Neuron (in vitro differentiated cells): ENCODE measurements at regions not wholly inside any gene's neighbourhood (a gene's known extent, or its start where the extent isn't known, plus 50 kb on each side); places are given as distances from the start of the nearest gene placed in this dataset.
"Not testable (repeated sequence)": the region's sequence is repeated elsewhere in the genome, so short reads cannot be mapped to it uniquely, and the experiment has no call there.

Experiments used
- H2AFZ ChIP-seq: one replicate; pipeline ENCODE4 v1.6.1; 2013; ENCODE audit warnings: low read depth, mild to moderate bottlenecking, inconsistent platforms, low read length, moderate library complexity
- H3K27me3 ChIP-seq: one replicate; pipeline ENCODE4 v1.6.1; 2013; ENCODE audit warnings: low read length; ENCODE audit not compliant: insufficient read depth
- H3K36me3 ChIP-seq: one replicate; pipeline ENCODE4 v1.6.1; 2013; ENCODE audit warnings: low read length; ENCODE audit not compliant: insufficient read depth
- H3K4me1 ChIP-seq: one replicate; pipeline ENCODE4 v1.6.1; 2013; ENCODE audit warnings: low read length; ENCODE audit not compliant: insufficient read depth
- H3K4me3 ChIP-seq: 2 replicates; pipeline ENCODE4 v1.5.1; 2013; ENCODE audit warnings: mild to moderate bottlenecking, low read length, moderate library complexity
- H3K9me3 ChIP-seq: one replicate; pipeline ENCODE4 v1.6.1; 2013; ENCODE audit warnings: low read length

DNA sequence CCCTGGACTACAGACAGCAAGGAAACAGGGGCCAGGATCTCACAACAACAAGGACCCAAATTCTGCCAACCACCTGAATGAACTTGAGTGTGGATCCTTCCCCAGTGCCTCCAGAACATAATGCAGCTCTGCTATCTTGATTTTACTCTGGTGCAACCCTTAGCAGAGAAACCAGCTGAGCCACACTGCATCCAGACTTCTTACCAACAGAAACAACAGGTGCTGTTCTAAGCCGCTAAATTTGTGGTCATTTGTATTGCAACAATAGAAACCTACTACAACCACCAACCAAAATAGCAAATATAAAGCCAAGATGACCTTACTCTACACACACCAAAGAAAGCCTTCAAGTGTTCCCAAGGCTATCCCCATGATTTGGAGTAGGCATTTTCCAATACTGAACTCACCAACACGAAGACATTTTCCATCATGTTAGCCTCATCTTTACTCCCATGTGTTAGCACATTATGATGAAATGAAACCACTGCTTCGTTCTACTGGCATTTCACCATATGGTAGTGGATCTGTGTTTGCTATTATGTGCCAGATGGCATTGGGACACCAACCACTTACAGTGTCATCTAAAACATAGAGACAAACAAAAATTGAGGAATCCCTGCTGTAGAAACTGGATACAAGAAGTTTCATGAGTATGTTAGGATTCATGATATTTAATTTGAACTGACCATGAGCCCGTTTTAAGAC, 249.8 kb upstream of the ID4 start:
- H3K36me3 ChIP-seq, result no peaks in the 10 kb centered on the region
- H3K9me3 ChIP-seq, result no peaks in the 10 kb centered on the region
- H3K4me1 ChIP-seq, result peaks cover 2% of the 10 kb centered on the region
- no peaks in the 10 kb centered on the region for H3K27me3 ChIP-seq
- H2AFZ ChIP-seq, result no peak overlapping the region
- no peak overlapping the region for H3K4me3 ChIP-seq

DNA sequence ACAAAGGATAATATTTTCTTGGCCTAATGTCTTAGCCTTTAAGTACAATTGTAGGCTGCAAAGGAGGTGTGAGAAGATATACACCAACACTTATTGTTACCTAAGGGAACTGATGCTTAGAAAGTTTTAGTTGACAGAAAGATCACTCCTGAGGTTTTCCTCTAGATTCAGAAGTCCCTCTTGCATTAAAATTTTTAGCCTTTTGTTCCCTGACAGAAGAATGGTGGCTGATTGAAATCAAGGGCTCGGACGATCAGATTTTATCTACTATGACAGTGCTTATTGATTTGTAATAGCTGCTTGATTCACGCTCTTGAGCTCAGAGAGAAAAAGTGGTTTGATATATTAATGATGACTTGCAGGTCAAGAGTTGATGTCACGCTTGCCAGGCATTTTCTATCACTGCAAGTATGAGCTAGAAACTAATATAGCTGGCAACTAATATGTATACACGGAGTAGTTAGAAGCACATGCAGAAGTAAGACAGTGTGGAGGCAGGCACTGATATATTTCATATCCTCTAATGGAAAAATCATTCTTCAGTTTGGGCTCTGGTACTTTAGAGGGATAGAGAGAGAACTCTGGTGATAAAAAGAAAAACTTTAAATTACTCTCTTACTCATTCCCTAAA, 246.6 kb upstream of the ID4 start:
- Histone ChIP-seq H3K4me1 (peaks cover 2% of the 10 kb centered on the region), H3K9me3 (no peaks in the 10 kb centered on the region), H3K27me3 (no peaks in the 10 kb centered on the region), H3K36me3 (no peaks in the 10 kb centered on the region), H2AFZ (no peak overlapping the region), H3K4me3 (no peak overlapping the region)

DNA sequence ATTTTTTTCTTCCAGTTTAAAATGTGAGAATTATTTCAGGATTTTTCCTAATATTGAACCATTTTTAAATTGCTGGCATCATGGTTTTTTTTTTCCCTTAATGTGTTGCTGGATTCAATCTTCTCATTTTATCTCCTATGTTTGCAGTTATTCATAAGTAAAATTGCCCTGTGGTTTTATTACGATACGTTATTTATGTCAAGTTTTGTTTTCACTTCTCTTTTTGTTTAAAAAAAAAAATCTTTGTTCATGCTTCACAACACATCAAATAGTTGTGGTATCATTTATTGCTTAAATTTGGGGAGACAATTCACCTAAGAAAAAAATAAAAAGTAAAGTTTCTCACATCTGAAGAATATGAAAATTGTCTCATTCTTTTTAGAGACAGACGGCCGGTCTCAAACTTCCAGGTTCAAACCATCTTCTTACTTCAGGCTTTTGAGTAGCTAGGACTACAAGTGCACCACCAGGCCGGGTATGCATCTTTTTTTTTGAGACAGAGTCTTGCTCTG, 239.3 kb upstream of the ID4 start:
- Histone ChIP-seq H3K36me3 (no peaks in the 10 kb centered on the region), H3K4me3 (no peak overlapping the region), H3K4me1 (no peaks in the 10 kb centered on the region), H2AFZ (no peak overlapping the region), H3K27me3 (no peaks in the 10 kb centered on the region), H3K9me3 (no peaks in the 10 kb centered on the region)

DNA sequence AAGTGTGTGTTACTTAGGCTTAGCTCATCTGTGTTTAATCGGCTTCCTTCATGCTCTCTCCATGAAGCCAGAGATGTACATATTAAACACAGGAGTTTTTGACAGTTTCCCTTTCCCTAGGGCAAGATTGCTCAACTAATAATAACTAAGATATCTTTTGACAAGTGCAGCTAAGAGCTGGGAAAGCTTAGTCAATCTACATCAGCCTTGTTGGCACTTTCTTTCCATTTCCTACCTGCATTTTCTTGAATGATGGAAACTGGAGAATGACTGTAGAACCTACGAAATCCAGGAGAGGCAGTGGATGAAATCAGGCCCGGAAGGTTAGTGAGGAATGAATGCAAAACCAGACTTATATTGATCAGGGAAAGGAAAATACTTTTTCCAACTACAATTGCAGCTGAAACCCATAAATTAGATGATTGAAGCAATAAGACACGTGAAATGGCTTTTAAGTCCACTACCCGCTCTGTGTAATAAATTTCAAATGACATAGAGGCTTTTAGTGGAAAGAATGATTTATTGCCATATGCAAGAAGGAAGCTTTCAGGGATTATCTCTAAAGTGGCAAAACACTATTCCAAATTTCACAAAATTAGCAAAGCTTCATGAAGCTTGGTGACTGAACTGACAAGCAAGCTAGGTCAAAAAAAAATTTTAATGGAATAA, 237.2 kb upstream of the ID4 start:
- Histone ChIP-seq H3K27me3 (no peaks in the 10 kb centered on the region), H3K4me3 (no peak overlapping the region), H3K36me3 (no peaks in the 10 kb centered on the region), H3K4me1 (no peaks in the 10 kb centered on the region), H2AFZ (no peak overlapping the region), H3K9me3 (no peaks in the 10 kb centered on the region)

DNA sequence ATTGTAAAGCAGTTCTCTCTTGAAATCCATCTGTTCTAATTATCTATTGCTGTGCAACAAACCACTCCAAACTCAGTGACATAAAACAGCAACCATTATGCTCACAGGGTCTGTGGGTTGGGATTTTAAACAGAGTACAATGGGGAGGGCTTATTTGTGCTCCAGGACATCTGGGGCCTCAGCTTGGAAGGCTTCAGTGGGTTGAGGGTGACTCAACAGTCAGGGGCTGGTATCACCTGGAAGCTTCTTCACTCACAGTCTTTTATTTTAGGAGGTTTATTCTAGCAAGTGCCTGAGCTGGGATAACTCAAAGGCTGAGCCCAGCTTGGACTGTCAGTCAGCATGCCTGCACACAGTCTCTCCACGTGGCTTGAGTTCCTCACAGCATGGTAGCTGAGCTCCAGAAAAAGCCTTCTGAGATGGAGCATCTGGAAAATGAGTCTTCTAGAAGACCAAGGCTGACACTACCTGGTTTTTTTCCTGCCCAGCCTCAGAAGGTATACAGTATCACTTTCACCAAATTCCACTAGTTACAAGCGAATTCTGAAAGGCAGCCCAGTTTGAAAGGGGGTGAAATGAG, 234.6 kb upstream of the ID4 start:
- Histone ChIP-seq H3K27me3 (no peaks in the 10 kb centered on the region), H3K4me1 (no peaks in the 10 kb centered on the region), H3K9me3 (no peaks in the 10 kb centered on the region), H2AFZ (no peak overlapping the region), H3K36me3 (no peaks in the 10 kb centered on the region), H3K4me3 (no peak overlapping the region)

DNA sequence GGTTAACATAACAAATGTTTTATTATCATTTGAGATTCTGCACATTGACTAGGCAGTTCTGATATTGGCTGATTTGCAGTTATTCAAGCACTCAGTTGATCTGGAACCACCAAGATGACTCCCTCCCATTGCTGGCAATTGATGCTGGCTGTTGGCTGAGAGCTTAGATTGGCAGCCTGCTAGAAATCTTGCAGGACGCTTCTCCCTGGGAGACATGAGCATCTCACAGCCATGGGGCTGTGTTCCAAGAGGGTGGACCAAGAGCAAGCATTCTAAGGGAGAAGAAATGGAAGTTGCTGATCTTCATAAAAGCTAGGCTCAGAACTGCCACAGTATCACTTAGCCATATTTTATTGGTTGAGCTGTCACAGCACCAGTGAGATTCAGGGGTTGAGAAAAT, 233.4 kb upstream of the ID4 start:
- no peak overlapping the region for H2AFZ ChIP-seq
- H3K4me1 ChIP-seq, result no peaks in the 10 kb centered on the region

DNA sequence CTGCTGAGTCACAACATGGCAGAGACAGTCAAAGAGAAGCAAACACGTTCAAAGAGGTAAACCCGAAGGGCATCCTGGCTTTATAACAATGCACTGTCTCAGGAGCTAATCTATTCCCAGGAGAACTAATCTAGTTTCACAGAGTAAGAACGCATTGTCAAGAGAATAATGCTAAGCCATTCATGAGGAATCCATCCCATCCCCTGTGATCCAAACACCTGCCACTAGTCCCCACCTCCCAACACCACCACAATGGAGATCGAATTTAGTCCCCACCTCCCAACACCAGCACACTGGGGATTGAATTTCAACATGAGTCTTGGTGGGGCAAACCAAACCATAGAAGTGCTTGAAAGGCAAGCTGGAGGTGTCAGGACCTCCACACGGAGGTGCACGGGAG, 231.5 kb upstream of the ID4 start:
- no peaks in the 10 kb centered on the region for H3K4me1 ChIP-seq
- no peaks in the 10 kb centered on the region for H3K36me3 ChIP-seq
- no peaks in the 10 kb centered on the region for H3K9me3 ChIP-seq
- no peak overlapping the region for H2AFZ ChIP-seq
- H3K27me3 ChIP-seq, result no peaks in the 10 kb centered on the region
- H3K4me3 ChIP-seq, result no peak overlapping the region

More for the DNA sequence above, 233.4 kb upstream of the ID4 start:
- Histone ChIP-seq H3K9me3 (no peaks in the 10 kb centered on the region), H3K4me3 (no peak overlapping the region), H3K36me3 (no peaks in the 10 kb centered on the region), H3K27me3 (no peaks in the 10 kb centered on the region)

DNA sequence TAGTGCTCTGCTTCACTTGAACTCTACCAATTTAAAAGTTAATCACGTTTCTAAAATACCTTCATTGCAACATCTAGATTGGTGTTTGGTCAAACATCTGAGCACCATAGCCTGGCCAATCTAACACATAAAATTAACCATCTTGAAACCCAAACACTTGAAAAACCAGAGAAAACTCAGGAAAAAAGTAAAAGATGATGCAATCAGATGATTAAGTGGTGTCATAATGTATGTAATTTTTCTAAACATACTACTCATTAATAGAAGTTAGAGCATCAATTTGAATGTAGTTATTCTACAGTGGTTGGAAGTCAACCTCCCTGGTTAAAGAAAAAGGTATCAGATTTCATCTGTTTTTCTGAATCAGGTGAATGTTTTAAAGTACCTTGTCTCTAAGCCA, 228.6 kb upstream of the ID4 start:
- no peaks in the 10 kb centered on the region for H3K27me3 ChIP-seq
- no peak overlapping the region for H3K4me3 ChIP-seq
- no peaks in the 10 kb centered on the region for H3K4me1 ChIP-seq
- H3K9me3 ChIP-seq, result no peaks in the 10 kb centered on the region
- H2AFZ ChIP-seq, result no peak overlapping the region
- H3K36me3 ChIP-seq, result no peaks in the 10 kb centered on the region

DNA sequence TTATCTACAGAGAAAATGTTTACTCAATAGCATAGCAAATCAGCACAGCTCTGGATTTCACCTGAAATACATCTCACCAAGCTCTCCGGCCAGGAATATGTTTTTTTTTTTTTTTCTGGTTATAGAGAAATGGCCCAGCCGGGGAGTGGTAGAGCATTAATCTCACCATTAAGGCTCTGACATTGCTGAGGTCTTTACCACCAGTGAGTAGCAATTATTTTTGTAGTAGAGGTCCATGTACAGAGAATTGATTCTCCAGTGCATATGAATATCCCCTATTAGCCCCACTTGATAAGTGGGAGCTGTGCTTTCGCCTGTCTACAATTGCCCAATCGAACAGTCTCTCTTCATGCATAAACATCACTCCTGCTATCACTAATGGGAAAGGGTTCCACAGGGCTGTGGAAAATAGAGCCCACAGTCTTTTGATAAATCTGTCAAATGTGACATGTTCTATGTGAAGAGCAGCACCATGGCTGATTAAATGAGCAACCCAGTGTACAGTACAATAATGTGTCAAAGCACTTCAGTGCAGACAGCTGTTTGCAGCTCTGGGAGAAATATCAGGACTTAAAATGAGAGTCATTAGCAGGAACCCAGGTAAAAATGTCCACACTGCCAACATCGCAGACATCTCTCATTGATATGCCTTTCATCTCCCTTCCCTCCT, 227.1 kb upstream of the ID4 start:
- Histone ChIP-seq H3K4me3 (no peak overlapping the region), H3K36me3 (no peaks in the 10 kb centered on the region), H3K9me3 (peaks cover 2% of the 10 kb centered on the region), H3K4me1 (no peaks in the 10 kb centered on the region), H2AFZ (no peak overlapping the region), H3K27me3 (no peaks in the 10 kb centered on the region)

DNA sequence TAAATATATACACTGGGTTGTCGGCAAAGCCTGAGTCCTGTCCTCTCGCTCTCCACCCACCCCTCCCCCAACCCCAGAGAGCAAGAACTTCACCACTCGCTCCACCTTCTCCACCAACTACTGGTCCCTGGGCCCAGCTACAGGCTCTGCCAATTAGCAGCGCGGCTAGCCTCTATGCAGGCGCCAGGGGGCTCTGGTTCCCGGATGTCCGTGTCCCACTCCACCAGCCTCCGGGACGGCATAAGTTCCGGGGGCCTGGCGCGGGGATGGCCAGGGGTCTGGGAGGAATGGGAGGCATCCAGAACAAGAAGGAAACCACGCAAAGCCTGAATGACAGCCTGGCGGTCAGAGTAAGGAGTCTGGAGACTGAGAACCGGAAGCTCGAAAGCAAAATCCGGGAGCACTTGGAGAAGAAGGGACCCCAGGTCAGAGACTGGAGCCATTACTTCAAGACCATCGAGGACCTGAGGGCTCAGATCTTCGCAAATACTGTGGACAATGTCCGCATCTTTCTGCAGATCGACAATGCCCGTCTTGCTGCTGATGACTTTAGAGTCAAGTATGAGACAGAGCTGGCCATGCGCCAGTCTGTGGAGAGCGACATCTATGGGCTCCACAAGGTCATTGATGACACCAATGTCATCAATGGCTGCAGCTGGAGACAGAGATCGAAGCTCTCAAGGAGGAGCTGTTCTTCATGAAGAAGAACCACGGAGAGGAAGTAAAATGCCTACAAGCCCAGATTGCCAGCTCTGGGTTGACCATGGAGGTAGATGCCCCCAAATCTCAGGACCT, 224.3 kb upstream of the ID4 start:
- not testable (repeated sequence) for H3K4me3 ChIP-seq, H3K4me1 ChIP-seq, H3K27me3 ChIP-seq, H3K36me3 ChIP-seq, H3K9me3 ChIP-seq, H2AFZ ChIP-seq

DNA sequence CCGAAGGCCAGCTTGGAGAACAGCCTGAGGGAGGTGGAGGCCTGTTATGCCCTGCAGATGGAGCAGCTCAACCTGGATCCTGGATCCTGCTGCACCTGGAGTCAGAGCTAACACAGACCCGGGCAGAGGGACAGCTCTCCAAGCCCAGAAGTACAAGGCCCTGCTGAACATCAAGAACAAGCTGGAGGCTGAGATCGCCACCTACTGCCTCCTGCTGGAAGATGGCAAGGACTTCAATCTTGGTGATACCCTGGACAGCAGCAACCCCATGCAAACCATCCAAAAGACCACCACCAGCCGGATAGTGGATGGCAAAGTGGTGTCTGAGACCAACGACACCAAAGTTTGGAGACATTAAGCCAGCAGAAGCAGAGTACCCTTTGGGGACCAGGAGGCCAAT, 223.5 kb upstream of the ID4 start:
- Histone ChIP-seq H3K4me1 (no peaks in the 10 kb centered on the region), H2AFZ (no peak overlapping the region), H3K27me3 (no peaks in the 10 kb centered on the region), H3K9me3 (peaks cover 4% of the 10 kb centered on the region), H3K36me3 (no peaks in the 10 kb centered on the region), H3K4me3 (no peak overlapping the region)

DNA sequence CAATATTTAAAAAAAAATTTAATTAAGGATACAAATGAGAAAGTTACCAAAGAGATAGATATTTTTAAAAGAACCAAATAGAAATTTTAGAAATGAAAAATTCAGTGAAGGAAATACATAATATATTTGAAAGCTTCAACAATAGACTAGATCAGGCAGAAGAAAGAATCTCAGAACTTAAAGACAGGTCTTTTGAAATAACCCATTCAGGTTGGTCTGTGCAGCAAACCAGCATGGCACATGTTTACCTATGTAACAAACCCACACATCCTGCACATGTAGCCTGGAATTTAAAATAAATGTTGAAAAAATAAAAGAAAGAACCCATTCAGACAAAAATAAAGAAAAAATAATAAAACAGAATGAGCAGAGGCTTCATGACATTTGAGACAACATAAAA, 221.1 kb upstream of the ID4 start:
- Histone ChIP-seq H2AFZ (no peak overlapping the region), H3K9me3 (peaks cover 4% of the 10 kb centered on the region), H3K4me1 (no peaks in the 10 kb centered on the region), H3K36me3 (no peaks in the 10 kb centered on the region), H3K27me3 (no peaks in the 10 kb centered on the region), H3K4me3 (no peak overlapping the region)
